H54 (cell line): ENCODE measurements at regions not wholly inside any gene's neighbourhood (a gene's known extent, or its start where the extent isn't known, plus 50 kb on each side); places are given as distances from the start of the nearest gene placed in this dataset.
"Not testable (repeated sequence)": the region's sequence is repeated elsewhere in the genome, so short reads cannot be mapped to it uniquely, and the experiment has no call there.

Experiments
- DNase-seq: peaks from one replicate; pipeline ENCODE4 v3.0.0; 2011; ENCODE audit warnings: low spot score, mixed read lengths; ENCODE audit not compliant: insufficient read length
- FAIRE-seq: peaks from 3 replicates; lab custom pipeline; 2011; peaks lifted over from hg19 to GRCh38; lab: Jason Lieb, UNC
- POLR2A ChIP-seq: IDR thresholded peaks from 2 replicates; pipeline ENCODE4 v1.6.1; 2011; ENCODE audit warnings: low read depth, mild to moderate bottlenecking, low read length

GRCh38 chr5:143921525-143922311 is 109.8 kb downstream of the HMHB1 start:
- FAIRE-seq (peak; percentile 98), DNase-seq (no peak)
- TF ChIP-seq POLR2A = no peak

DNA sequence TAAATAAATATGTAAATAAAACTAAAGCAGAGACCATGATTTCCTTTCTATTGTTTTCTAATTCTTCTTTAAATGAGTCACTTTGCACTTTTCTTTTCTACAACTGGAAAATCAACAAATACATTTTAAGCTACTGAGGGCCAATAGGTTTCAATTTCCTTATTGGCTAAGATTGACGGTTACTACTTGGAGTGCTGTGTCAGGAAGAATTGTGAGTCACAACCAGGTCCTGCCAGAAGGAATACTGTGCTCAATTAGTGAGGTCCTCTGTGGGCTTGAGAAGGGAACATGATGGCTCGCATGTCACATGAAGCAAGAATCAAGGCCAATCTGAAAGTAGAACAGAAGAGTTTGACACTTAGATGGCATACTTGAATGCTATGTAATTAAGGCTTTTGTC is 110.8 kb downstream of the HMHB1 start:
- FAIRE-seq (peak; percentile 98), DNase-seq (no peak)
- no peak for TF ChIP-seq POLR2A

- DNase-seq (no peak), FAIRE-seq (peak; percentile 96)
- no peak for TF ChIP-seq POLR2A
These were observed 111.8 kb downstream of the HMHB1 start for GRCh38 chr5:143923634-143924266.

- DNase-seq = no peak
- FAIRE-seq = no peak
- no peak for TF ChIP-seq POLR2A
These were observed 112.5 kb downstream of the HMHB1 start for GRCh38 chr5:143924311-143924978.

DNA sequence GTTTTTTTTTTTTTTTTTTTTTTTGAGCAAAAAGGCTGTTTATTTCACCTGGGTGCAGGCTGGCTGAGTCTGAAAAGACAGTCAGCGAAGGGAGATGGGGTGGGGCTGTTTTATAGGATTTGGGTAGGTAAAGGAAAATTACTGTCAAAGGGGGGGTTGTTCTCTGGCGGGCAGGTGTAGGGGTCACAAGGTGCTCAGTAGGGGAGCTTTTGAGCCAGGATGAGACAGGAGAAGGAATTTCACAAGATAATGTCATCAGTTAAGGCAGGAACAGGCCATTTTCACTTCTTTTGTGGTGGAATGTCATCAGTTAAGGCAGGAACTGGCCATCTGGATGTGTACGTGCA is 113.0 kb downstream of the HMHB1 start:
- not testable (repeated sequence) for DNase-seq, FAIRE-seq

DNA sequence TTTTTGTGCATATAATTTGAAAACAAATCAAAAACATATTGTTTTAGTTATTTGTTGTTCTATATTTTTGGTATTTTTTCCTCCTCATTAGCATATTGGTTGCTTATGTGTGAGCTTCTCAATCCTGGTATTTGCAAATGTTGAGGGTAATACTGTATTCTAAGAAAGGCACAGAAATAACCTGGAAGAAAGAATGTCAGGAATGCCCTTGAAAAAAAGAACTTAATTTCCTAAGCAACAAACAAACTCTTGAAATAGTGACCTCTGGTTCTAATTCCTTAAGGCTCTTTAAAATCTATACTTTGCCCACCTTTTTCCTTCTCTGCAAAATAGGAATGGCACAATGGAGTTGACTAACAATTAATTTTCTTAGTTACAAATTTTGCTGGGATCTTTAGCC is 117.5 kb downstream of the HMHB1 start:
- TF ChIP-seq POLR2A = no peak
- DNase-seq (no peak), FAIRE-seq (no peak)

- DNase-seq (no peak), FAIRE-seq (no peak)
- no peak for TF ChIP-seq POLR2A
These were observed 118.6 kb downstream of the HMHB1 start for GRCh38 chr5:143930561-143930960.

DNA sequence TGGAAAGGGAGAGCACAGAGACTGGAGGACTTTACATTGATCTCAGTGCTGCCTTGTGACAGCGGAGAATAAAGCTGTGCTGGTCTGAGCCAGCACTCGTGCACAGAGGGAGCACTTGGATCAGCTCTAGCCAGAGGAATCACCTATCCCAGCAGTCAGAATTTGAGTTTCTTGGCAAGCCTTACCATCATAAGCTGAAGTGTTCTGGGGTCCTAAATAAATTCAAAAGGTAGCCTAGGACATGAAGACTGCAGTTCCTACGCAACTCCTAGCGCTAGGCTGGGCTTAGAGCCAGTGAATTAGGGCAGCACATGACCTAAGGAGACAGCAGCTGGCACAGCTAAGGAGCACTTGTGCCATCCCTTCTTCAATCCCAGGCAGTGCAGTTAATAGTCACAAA is 119.5 kb downstream of the HMHB1 start:
- no peak for DNase-seq
- FAIRE-seq = no peak
- TF ChIP-seq POLR2A = no peak

DNA sequence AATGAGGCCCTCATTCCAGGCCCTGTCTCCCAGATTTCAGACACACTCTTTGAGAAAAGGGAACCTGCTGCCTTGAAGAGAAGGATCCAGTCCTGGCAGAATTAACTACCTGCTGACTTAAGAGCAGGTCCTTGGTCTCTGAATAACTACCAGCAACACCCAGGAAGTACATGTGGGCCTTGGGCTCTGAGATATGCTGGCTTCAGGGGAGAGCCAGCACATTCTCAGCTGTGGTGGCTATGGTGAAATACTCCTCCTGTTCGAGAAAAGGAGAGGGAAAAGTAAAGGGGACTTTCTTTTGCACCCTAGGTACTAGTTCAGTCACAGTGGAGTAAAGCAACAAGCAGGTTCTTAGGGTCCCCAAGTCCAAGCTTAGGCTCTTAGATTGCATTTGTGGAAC is 120.0 kb downstream of the HMHB1 start:
- no peak for FAIRE-seq
- no peak for DNase-seq
- no peak for TF ChIP-seq POLR2A

- FAIRE-seq (peak; percentile 68), DNase-seq (no peak)
- no peak for TF ChIP-seq POLR2A
These were observed 120.6 kb downstream of the HMHB1 start for GRCh38 chr5:143932584-143932983.

- FAIRE-seq (peak; percentile 80), DNase-seq (no peak)
- no peak for TF ChIP-seq POLR2A
These were observed 121.5 kb downstream of the HMHB1 start for GRCh38 chr5:143933451-143933850.

DNA sequence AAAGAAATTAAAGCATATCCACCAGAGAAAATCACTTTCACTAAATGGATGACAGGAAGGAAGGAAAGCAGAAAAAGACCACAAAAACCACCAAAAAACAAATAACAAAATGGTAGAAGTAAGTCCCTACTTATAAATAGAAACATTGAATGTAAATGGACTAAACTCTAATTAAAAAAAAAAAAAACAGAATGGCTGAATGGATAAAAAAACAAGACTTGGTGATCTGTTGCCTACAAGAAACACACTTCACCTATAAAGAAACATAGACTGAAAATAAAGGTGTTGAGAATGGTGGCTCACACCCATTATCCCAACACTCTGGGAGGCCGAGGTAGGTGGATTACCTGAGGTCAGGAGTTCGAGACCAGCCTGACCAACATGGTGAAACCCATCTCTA is 122.9 kb downstream of the HMHB1 start:
- no peak for FAIRE-seq
- TF ChIP-seq POLR2A = no peak
- no peak for DNase-seq

- TF ChIP-seq POLR2A = no peak
- peak; percentile 74 for FAIRE-seq
- no peak for DNase-seq
These were observed 126.3 kb downstream of the HMHB1 start for GRCh38 chr5:143938230-143938629.

- FAIRE-seq (no peak), DNase-seq (no peak)
- TF ChIP-seq POLR2A = no peak
These were observed 134.9 kb downstream of the HMHB1 start for GRCh38 chr5:143946837-143947236.
